Activated CD4-positive, CD25-positive, alpha-beta regulatory T cell treated with anti-CD3 and anti-CD28 coated beads, Interleukin-2, amount 50 U/mL, for 72 hours (primary cell): ENCODE measurements at regions not wholly inside any gene's neighbourhood (a gene's known extent, or its start where the extent isn't known, plus 50 kb on each side); places are given as distances from the start of the nearest gene placed in this dataset.

Source experiments
- DNase-seq: peaks from one replicate; pipeline ENCODE4 v3.0.0; 2021

DNA sequence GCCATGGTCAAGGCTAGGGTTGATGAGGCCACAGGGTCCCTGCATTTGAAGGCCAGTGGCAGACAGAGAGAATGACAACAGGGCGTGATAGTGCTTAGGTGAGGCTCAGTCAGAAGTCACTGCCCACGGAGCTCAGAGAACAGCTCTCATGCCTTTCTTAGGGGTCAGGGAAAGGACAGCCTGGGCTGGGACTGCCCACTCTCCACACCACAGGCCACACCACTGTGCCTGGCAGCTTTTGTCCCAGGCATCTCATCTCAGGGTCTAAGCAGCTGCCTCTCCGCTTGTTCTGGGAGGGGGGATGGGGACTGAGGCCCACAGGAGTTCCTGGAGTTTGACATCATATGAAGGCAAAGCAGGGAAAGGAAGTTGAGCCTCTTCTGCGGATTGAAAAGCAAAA is 150.2 kb upstream of the B3GAT1 start:
- no peak for DNase-seq

DNA sequence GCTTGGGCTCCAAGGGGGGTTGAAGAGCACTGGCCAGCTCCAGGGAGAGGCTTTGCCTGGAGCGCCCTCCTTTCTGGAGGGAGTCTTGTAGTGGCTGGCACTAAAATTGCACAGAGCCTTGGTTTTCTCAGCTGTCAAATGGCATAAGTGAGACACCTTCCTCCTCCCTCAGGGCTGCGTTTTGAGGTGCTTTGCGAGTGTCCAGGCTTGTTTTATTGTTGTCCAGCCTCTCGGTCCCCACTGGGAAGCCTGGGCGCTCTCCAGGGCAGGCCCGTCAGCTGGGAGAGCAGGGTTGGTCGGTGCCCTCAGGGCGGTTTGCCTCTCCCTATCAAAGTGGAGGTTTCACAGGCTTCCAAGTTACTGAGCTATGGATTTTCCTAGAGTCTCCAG is 149.3 kb upstream of the B3GAT1 start:
- DNase-seq = no peak

DNA sequence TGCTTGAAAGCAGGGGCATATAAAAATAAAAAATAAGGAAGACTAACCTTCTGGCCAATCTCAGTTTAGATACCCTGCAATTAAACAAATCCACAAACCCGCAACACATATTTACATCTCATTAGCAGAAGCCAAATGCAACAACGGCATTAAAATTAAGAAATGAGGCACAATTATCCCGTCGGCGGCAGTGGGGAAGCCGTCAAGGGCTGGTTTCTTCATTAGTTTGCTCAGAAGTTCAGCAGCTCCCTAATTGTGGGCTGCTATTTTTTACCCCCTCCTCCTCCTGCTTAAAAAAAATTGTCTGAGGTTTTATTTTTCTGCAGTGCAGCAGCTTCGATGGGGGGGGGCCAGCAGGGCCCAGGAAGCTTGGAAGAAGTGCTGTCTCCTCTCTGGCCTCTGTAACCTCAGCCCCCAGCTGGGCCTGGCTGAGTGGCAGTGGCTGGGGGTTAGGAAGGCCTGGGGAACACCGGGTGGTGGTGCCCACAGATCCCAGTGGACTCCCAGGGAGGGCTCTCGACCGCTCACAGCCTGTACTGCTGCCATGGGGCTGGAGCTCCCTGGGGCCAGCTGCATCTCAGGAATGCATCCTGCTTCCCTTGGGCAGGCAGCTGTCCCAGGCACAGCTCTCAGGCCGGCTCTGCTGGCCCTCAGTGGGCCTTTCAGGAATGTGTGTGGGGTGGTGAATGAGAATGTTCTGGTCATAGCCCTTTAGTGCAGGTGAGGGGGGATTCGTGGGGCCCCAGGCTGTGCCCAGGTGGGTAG is 148.7 kb upstream of the B3GAT1 start:
- DNase-seq = no peak

DNA sequence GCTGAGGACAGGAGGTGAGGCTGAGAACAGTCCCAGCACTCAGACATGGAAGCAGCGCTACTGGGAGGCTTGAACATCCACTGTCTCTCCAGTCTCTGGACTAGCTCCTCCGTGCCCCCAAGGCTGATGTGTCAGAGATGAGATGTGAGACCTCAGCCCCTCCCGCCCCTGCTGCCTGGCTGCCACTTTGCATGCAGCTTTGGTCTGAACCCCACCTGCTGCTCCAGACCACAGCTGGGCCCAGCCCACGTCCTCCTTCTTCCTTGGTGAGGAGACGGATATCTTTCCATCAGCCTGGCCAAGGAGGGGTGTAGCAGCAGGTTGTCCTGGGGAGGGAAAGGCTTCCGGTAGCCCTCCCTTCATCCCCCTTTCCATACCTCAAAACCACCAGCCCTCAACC is 148.0 kb upstream of the B3GAT1 start:
- DNase-seq = peak; percentile 20

DNA sequence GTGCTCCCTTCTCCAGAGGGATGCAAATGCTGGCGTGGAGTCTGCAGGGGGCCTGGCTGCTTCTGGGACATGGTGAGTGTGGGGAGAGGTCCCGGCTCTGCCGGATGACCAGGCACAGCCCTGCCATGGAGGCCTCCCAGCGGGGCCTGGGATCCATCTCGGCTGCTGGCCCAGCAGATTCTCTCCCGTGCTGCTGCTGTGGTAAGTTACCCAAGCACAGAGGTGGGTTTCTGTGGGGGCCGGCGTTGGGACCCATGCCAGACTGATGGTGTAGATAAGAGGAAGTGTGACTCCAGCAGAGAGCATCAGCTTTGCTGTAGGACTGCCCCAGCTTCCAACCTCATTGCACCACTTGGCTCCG is 147.5 kb upstream of the B3GAT1 start:
- peak; percentile 13 for DNase-seq

DNA sequence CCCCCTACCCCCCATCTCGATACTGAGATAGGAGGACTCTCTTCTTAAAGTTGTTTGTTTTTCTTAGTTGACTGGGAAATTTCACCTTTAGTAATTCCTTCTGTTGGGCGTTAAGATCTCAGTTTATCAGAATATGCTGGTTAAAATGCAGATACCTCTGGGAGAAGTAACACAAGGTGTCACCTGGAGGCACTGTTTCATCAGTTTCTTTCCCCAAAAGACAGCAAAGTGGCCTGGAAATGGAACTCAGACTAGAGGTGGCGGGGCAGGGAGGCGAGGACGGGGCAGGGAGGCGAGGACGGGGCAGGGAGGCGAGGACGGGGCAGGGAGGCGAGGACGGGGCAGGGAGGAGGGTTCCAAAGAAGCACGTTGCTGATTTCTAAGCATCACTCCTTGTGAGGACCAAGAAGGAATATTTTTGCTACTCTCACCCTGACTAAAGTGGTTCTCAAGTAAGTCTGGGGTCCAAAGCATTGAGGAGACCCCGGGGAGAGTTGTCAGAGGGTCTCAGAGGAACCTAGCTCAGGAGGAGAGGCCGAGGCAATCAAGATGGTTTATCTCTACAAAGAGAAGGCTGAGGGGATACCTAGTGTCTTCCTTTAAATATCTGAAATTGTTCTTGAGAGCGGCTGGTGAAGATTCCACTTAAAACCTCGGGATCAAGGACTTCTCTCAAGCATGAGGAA is 147.0 kb upstream of the B3GAT1 start:
- DNase-seq = no peak

DNA sequence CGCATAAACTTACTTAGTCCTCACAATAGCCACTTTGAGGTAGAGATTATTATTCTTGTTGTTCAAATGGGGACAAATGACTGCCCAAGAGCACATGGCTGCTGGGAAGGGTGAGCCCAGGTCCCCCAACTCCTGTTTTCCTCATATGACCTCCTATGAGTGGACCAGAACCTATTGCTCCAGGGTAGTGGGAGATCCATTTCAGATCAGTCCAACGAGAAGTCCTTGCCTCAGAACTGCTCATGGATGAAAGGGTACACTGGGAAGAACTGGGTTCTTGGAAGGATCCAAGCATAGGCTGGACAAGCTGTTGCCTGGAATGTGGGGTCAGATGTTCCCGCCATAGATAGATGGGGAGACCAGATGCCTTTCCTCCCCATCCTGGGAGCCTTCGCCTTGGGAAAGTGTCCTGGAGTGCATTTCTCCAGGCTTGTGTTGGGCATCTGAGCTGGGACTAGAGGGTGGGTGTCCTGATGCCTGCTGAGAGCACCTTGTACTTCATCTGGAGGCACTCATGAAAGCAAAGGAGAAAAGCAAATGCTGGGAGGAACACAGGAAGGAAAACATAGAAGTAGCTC is 146.3 kb upstream of the B3GAT1 start:
- no peak for DNase-seq

DNA sequence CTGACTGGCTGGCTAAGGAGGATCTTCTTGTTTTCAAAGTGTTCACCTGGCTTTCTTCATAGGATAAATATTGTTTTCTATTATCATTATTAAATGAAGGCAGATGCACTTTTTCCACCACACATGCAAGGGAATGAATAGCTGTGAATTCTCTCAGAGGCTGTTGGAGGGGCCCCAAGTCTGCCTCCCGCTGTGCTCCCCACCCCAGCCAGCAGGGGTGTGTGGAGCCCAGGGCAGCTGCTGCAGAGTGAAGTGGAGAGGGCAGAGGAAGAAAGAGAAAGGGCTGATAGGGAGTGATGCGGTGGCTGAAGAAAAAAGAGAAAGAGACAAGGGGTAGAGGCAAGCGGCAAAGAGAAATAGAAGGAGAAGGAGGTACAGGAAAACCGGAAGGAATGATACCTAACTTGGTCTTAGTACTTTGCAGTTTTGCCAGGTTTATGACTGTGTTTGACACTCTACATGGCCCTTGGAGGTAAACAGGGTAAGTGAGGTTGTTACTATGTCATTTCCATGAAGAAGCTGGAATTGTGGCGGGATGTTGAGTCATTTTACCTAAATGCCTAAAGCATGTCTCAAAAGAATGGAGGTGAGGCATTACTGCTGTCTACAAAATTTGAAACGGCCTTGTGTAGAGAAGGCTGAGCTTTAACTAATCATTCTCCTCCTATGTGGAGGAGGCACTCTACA is 145.7 kb upstream of the B3GAT1 start:
- DNase-seq = no peak

DNA sequence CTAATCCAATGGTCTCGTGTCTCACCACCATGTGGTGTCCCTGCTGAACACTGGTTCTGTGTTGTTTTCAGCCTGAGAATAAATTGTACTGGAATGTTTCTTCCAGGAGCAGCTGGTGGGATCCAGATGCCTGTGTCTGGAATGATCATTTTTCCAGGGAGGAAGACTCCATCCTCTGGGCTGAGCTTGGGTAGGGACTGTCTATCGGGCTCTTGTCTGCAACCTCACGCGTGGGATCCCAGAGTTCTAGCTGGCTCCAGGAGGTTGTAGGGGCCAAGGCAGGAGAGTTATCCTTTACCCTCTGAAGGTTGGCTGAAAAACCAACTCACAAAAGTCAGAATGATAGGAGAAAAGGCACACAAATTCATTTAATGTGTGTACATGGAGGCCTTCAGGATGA is 144.1 kb upstream of the B3GAT1 start:
- no peak for DNase-seq

DNA sequence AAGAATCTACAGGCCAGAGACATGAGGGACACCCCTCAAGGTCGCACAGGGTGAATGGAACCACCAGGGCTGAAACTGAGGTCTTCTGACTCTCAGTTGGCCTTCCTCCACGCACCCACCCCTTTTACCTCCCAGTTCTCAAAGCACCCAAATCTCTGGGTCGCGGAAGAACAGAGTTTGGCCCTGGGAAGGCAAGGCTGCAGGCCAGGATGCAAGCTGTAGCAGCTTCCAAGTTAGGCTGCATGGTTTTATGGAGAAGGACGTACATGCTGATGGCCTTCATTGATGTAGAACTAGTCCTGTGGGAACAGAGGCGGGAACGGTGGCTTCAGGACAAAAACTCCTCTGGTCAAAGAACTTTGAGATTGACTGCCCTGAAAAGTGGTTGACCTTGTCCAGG is 143.5 kb upstream of the B3GAT1 start:
- DNase-seq = no peak

DNA sequence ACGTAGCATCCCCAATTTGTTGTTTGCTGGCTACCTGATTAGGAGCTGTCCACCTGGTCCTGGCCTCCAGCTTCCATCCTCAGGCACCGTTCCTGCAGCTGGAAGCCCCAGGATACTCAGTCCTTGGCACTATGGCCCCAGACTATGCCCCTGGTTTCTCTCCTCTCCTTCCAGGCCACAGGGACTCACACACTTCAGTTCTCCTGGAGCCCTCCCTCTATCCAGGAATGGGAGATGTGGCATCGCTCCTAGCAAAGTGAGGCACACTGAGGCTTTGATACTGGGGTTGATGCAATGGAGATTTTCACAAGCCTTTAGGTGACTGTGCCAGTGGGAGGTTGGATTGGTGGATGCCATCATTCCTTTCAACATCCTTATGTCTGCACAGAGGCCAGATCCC is 142.8 kb upstream of the B3GAT1 start:
- no peak for DNase-seq

DNA sequence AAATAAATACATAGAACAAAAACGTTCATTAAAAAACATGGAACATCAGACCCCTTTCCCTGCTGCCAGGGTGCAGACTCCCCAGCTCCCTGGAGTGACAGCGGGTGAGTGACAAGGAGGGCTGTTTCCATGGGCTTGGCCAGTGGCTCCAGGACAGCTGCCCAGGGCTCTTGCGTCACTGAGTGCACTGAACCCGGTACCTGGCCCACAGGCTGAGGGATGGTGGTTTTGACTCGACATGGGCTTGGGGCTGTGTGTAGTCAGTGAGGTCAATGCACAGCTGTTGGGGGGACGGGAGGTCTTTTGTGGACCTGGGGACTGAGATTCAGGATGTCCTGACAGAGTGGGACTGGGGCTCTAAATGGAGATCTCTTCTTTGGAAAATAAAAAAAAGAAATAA is 142.1 kb upstream of the B3GAT1 start:
- no peak for DNase-seq

DNA sequence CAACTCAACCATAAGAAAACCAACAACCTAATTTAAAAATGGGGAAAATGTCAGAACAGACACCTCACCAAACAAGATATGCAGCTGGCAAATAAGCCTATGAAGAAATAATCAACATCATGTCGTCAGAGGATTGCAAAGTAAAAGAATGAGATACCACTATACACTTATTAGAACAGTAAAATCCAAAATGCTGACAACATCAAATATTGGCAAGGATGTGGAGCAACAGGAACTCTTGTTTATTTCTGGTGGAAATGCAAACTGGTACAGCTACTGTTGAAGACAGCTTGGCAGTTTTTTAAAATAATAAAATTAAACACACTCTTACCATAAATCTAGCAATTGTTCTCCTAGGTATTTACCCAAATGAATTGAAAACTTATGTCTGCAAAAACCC is 140.7 kb upstream of the B3GAT1 start:
- DNase-seq = no peak

DNA sequence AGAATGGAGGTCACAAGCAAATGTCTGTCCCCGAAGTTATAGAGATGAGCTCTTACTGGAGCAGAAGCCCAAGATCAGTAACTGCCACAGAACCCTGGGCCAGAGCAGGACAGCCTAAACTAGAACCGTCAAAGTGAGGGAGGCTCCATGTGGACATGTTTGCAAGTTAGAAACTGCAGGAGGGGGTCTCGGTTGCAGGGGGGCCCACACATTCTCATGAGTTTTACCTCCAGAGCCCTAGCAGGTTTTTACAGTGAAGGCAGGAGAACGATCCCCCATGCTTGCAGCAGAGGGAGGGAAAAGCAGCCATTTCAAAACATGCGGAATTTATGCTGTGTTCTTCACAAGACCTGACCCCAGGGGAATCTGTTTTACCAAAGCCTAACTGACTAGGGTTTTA is 133.5 kb upstream of the B3GAT1 start:
- no peak for DNase-seq

DNA sequence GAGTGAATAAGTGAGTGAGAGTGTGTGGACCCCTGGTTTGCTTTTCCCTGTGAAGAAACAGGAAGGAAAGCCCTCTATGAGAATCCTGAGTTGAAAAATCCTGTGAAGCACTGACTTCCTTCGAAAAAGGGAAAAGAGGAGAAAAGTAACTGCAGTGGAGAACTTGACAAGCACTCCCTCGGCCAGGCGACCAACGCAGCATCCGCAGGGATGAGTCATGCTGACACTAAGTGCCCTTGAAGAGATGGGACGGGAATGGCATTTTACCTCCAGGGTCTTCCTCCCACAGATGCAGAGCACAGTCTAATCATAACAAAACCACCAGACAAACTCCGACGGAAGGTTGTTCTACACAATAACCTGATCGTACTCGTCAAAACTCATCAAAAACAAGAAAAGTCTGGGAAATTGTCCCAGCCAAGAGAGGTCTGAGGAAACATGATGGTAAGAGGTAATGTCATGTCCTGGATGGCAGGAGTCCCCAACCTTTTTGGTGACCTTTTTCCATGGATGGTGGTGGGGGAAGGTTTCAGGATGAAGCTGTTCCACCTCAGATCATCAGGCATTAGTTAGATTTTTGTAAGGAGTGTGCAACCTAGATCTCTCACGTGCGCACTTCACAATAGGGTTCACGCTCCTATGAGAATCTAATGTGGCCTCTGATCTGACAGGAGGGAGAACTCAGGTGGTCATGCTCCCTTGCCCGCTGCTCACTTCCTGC is 132.2 kb upstream of the B3GAT1 start:
- DNase-seq = no peak

DNA sequence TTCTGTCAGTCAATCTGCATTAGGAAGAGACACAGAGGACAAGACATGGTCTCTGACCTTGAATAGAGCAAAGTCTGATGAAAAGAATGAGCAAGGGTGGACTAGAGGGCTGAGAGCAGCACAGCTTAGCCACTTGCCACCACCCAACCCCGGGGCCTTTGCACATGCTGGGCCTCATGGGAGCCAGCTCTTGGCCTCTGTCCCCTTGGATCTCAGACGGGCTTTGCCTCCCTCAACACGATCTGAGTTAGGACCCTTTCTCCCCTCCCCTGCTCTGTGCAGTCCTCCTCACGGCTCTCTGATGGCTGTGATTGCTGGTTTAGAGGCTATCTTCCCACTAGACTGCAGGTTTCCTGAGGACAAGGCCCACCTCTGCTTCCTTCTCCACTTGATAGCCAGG is 131.6 kb upstream of the B3GAT1 start:
- no peak for DNase-seq

DNA sequence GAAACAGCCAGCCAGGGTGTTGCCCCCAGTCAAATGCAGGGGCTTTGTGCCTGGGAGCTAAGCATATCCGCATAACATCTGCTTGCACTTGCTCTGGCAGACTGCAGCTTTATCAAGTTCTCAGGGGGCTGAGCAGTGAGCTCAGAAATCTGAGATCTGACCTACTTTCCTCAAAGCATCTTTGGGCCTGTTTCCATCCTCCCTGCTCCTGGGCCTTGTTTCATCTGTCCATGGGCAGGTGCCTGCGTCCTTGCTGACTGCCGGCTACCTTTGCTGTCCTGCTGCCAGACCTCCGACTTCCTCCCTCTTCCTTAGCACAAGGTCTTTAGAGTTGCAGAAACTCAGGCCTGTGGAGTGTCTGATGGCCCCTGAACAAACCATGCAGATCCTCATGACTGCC is 131.2 kb upstream of the B3GAT1 start:
- no peak for DNase-seq

DNA sequence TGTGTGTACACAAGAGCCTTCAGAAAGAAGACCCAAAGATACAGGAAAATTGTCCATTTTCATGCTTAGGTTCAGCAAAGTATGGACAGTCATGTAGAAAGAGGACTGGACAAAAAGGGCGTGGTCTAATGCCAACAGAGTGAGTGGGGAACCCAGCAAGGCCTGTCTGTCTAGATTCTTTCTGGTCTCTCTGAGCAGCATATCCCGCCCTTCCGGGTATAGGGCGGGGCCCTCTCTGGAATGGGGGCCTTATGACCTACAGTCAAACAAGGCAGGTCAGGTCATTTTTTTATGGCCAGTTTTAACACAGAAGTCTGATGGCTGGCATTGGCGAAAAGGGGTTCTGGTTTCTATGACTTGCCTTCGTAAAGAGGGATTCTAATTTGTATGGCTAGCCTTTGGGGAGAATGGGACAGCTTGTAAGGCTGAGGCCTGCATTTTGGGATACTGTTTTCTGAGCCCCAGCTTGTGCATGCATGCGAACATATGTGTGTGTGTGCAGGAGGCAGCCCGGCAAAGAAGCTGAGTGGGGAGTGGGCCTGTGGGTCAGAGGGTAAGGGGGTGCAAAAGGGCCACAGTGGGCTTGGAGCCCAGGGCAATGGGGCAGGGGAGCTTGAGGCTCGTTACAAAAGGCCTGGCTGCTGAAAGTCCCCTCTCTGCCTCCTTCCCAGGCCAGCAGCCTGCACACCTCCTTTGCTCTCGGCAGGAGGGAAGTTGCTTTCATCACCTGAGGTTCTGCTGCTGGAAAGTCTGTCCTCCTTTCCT is 130.5 kb upstream of the B3GAT1 start:
- no peak for DNase-seq

DNA sequence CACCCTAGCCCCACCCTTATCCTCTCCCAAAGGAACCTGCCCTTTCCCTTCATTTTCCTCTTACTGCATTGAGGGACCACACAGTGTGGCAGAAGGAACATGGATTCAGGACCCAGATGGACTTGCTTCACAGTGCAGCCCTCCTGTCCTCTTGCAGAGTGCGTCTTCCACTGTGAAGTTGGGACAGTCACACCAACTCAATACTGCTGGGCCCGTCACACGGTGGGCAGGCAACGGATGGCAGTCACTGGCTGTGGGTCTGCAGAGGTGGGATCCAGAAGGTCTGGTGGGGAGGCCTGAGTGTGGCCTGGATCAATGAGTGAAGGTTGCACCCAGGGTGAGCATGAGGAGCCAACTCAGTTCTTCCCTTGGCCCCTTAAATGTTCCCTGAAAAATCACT is 129.9 kb upstream of the B3GAT1 start:
- no peak for DNase-seq

DNA sequence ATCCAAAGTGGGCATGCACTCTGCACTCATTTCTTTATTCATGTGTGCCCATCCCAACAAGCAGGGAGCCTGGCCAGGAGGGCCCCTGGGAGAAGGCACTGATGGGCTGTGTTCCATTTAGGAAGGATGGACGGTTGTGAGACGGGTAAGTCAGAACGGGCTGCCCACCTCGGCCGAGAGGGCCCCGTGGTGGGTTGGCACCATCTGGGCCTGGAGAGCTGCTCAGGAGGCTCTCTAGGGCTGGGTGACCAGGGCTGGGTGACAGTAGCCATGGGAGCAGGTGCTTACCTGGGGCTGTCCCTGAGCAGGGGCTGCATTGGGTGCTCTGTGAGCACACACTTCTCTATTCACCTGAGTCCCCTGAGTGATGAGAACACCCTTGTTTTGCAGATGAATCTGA is 129.3 kb upstream of the B3GAT1 start:
- DNase-seq = no peak

DNA sequence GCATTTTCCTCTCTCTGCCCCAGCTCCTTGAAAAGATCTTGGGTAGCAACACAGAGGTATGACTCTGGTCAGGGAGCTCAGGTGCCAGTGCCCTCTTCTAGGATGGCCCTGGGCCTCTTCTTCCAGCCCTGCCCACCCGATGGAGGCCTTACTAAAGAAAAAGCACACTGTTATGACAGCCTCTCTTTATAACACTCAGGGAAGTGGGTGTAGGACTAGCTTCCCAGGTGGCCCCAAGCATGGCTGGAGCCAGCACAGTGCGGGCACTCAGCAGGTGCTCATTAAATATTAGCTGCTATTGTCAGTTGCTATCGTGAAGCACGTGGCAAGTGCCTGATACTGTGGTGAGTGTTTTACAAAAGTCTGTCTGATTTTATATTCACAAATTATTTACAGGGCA is 127.2 kb upstream of the B3GAT1 start:
- no peak for DNase-seq

DNA sequence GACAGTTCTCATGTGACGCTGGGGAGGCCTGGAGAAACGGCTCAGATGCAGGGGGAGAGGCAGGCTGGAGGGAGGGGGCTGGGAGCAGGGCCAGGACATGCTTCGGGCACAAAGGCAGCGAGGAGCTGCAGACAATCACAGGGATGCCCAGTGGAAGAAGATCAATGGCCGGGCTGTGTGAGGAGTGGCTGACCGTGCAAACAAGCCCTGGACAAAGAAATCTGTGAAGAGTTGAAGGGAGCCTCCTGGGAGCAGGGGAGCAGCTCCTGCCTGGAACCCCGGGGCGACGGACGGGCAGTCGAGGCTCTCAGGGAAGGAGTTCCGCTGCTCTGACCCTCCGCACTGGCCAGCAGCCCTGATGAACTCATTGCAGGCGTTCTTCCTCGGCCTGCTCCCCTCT is 126.7 kb upstream of the B3GAT1 start:
- DNase-seq = no peak

DNA sequence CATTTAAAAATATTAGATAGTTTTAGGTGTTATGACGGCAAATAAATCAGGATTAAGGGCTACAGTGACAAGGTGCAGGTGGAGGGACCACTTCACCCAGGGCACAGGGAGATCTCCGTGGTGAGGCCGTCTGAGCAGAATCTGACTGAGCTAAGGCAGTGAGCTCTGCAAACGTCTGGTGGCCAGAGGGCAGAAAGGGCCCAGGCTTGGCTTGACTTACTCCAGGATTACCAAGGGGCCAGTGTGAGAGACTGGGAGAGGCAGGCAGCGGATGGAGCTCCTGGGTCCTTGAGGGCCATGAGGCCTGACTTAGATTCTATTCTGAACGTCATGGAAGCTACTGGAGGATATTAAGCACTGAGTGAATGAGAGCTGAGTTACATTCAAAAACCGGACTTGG is 125.9 kb upstream of the B3GAT1 start:
- DNase-seq = no peak
